ENCODE measurements at regions not wholly inside any gene's neighbourhood (a gene's known extent, or its start where the extent isn't known, plus 50 kb on each side); places are given as distances from the start of the nearest gene placed in this dataset.
"Not testable (repeated sequence)": the region's sequence is repeated elsewhere in the genome, so short reads cannot be mapped to it uniquely, and the experiment has no call there.

DNA sequence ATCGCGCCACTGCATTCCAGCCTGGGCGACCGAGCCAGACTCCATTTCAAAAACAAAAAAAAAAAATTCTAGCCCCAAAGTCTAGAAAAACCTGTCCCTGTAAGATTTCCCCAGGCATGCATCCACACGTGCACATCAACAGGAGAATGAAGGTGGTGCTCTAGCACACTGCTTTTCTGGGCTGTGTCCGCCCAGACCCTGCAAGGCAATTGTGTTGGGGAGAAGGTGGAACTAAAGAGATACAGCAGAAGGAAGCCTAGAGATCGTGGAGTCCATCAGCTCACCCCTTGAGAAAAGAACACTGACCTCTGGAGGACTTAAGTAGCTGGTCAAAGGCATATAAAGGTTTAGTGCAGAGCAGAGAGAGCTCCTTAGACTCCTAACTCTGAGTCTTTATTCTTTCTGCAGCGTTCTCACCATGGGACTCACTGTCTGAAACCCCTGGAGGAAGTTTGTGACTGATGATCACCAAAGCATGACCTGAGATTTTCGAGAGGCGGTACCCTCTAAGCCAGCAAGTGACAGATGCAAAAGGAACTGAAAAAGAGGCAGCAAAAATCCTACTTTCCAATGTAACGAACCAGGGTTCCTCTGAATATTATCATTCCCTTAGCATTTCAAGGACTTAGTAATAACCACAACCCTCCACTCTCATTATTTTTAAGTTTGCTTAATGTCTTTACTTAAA, 179.8 kb downstream of the MEX3B start:
- peak; percentile 35 for DNase-seq (ENCODE audit: low spot score)

DNA sequence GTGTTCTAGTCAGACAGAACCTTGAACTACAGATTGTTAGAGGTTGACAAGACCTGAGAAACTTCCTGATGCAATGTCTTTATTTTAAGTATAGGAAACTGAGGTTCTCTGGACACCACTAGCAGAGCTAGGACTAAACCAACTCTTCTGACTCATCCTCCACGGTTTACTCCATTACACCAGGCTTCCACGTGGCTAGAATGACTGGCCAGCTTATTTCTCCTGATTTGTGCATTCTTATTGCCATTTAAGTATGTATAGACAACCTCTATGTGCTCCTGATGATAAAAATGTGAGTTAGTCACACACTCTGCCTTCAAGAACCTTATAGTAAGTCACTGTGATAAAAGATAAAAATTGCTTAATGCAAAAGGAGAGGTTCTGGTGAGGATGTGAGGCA, 182.7 kb downstream of the MEX3B start:
- no peak for DNase-seq (ENCODE audit: low spot score)

DNA sequence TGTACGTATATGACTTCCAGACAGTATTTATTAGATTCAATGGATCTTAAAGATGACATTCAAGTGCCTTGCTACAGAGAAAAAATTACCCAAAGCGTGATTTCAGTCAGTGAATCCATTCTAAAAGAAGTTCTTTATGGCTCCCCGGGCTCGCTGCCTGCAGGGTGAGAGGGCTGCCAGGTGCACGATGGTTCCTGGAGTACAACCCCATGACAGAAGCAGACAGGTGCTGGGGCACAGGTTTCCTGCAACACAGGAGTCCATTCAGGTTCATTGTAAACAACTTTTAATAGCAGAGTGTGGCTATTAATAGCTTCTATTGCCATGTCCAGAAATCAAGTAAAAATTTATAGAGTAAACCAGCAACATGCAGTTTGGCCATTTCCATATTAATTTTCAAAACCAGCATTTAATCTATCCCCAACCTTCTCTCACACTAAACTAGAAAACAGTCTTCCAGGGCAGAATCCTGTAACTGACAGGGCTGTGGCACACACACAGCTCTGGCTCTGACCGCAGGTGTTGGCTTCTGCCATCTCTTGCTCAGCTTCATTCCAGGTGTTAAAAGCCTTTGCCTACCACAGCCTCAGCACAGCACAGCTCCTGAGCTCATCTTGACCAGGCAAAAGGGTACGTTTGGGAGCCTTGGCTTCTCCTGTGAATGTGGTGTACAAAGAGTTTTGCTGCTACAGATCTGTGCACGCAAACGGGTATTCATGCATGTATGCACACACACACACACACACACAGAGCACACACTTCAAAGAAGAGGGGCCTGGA, 185.9 kb downstream of the MEX3B start:
- DNase-seq (ENCODE audit: low spot score): no peak

DNA sequence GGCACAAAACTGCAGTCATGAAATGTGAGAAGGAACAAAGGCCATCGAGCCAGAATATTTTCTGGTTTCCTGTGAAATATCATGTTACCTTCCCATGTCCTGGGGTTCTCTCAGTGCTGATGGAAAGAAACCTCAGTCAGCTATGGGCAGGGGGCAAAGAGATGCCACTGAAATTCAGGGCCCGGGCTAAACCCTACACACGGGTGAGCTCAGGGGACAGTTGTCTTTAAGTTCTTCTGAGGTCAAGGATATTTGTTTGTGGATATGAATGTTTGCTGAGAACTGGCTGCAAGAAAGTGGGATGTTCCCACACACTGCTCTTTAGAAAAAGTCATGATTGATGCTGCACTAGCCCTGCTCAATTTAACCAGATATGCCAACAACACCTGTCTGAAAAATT, 187.2 kb downstream of the MEX3B start:
- no peak for DNase-seq (ENCODE audit: low spot score)

DNA sequence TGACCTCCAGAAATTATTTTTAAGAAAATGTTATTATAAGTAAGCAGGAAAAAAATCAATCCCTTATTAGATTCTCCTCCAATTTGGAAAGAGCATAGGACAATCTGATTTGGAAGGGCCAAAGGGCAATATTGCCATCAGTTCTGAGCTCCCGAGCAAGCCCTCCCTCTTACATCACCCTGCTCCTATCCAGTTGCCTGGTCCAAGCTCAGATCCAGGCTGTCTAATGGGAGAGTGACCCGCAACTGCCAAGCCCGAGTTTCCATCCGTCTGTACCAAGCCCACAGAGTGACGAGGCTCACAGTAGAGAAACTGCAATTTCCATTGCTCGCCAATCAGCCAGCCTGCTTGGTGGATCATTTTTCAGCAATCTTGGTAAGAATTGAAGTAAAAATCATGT, 187.7 kb downstream of the MEX3B start:
- DNase-seq (ENCODE audit: low spot score): no peak

DNA sequence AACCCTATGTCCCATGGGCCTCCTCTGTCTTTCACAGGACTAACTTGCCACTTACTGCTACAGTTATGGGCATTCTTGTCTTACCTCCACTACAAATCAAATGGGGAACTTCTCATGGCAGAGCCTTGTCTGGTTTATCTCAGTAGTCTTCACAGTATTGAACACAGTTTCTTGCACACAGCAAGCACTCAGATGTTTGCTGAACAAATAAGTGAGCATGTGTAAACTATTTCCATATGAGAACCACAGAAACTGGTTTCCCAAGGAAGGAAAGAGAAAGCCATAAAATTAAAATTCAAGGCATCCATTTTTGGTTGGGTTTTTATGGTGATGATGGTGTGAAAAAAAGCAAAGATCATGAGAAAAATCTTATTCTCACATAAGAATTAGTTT, 189.2 kb downstream of the MEX3B start:
- DNase-seq (ENCODE audit: low spot score): no peak

DNA sequence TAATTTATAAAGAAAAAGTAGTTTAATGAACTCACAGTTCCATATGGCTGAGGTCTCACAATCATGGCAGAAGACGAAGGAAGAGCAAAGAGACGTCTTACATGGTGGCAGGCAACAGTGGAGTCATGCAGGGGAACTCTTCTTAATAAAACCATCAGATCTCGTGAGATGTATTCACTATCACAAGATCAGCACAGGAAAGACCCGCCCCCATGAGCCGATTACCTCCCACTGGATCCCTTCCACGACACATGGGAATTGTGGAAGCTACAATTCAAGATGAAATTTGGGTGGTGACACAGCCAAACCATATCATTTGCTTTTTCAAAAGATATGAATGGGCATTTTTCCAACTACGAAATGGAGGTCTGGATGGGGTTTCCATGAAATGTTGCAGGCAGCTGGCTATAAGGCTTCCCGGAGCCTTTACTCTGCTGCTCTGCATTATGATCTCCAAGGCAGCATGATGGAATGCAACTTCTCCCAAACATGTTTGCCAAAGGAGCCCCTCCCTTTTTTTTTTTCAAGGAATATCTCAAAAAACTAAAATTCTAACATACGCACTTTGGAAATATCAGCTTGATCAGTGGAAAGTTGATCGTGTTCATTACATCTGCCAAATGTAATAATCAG, 189.7 kb downstream of the MEX3B start:
- DNase-seq (ENCODE audit: low spot score): no peak

DNA sequence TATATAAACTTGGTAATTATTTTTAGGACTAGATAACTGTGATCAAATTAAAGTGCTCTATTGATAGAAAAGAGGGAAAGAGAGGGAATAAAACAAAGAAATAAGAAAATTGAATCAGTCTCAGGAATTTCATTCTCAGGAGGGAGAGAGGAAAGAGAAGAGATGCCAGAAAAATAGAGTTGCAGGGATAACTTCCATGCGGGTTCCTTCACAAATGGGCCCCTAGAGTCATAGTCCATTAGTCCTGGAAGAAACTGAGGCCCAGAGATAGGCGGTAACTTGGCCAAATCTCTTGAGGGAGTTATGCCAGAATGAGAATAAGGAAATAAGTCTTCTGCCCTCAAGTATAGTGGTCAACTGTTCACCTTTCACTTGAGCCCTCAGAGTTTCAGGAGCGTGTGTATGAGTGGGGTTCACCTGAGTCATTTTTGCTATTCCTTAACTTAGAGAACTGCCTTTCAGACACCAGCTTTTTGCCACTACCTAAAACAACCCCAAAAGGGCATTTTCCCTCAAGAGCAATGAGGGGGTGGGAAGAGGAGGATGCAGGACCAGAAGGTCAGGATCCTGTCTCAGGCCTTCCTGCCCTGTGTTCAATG, 192.6 kb downstream of the MEX3B start:
- no peak for DNase-seq (ENCODE audit: low spot score)

DNA sequence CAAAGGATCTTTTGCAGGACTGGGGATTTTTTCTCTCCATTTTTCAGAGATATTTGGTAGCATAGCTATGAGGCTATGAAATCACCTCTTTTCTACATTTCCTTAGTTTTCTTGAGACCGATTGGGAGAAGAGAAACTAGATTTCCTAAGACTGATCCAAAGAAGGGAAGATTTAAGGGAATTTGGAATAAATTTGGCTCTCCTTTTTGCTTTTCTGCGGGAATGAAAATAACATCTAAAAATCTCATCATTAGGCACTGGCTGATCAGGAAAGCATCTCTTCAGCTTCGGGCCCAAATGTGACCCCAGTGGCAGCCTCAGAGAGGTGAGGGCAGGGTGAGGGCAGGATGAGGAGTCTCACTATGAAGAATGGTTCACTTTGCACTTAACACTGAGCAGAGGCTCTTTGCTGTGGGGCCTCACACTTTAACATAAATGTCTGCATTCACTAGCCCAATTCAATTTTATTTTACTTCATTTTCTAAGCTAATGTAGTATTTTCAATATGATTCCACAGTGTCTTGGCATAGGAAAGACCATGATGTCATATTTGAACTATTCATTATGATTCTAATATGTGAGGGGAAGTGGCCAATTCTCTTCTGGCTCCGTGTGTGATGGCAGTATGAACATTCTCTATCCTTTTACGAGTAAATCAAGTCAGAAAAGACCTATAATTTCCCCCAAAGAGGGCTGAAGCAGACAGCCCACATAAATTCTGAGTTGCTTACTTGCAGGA, 193.2 kb downstream of the MEX3B start:
- DNase-seq (ENCODE audit: low spot score): no peak

DNA sequence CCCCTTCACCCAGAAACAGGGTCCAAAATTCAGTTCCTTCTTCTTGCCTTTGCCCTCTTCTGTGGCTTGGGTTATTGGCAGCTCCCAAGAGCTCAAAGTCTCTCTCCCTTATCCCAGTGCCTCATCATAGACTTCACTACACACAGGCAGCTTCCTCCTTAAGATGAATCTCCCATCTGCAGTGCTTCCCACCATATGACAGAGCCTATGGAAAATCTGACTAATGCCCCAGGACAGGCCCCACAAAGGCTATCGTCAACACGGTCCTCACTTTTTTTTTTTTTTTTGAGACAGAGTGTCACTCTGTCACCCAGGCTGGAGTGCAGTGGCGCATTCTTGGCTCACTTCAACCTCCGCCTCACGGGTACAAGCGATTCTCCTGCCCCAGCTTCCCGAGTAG, 194.1 kb downstream of the MEX3B start:
- no peak for DNase-seq (ENCODE audit: low spot score)

DNA sequence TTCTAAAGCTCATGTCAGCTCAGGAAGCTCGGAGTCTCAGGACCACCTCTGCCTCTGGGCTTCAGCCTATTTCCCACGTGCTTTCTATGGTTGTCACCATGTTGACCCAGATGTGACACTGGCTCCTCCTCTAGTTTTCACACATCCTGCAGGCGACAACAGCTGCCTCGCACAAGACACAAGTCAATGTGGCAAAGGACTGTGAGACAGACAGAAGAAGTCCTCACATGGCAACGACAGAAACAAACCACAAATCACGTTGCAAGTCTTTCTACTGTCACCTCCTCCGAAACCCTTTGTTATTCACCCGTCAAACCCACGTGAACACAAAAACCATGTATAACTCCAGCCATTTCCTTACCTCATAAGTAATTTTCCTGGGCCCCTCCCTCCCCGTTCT, 194.5 kb downstream of the MEX3B start:
- DNase-seq (ENCODE audit: low spot score): no peak

DNA sequence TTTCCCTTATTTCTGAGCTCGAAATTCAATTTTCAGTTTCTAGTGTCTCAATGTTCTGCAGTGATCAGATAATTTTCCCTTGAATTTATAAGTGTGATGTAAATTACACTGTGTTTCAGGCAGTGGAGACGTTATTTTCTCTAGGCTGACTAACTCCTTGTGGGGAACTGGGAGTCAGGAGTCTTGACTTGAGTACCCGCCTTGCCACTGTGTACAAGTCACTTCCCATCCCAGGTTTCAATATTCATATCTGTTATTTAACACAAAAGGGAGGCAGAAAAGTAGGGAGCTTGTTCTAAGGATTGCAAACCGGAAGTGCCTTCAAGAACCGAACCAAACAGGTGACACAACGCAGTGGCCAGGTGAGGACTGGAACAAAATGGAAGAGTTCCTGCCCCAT, 196.5 kb downstream of the MEX3B start:
- no peak for DNase-seq (ENCODE audit: low spot score)

DNA sequence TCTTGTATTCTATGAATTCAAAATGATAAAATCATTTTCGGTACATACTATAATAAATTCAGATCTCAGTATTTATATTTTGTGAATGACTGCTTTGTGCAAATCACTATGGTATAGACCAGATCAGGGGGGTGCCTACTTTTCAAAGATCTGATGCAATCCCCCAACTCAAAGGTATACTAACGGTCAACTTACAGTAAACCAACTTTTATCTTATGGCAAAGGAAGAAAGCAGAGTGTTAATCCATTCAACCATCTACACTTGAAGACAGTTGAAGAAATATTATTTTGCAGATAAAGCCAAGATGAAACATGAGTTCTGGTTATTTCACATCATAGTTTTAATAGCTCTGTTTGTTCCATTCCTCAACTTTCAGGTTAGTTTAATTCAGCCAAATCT, 197.1 kb downstream of the MEX3B start:
- no peak for DNase-seq (ENCODE audit: low spot score)

DNA sequence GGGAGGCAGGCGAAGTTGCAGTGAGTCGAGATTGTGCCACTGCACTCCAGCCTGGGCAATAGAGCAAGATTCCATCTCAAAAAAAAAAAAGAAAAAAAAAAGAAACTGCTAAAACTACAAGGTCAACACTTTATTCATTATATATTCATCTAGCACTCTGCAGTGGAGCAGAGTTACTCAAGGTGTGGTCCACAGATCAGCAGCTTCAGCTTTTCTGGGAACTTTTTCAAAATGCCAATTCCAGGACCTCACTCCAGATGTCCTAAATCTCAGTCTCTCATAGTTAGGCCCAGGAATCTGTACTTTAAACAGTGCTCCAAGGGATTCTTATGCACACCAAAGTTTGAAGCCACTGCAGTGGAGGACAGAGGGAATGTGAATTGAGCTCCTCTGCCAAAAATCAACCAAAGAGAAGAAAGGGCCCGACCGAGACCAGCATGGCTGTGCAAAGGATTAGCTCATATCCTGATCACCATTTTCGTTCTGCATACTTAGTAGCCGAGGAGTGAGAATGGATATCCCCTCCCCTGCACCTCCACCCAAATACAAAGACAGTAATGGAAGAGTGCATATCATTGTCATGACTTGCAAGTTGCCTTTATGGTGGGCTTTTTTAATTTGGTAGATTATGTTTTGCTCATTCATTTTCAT, 201.9 kb downstream of the MEX3B start:
- no peak for DNase-seq (ENCODE audit: low spot score)

DNA sequence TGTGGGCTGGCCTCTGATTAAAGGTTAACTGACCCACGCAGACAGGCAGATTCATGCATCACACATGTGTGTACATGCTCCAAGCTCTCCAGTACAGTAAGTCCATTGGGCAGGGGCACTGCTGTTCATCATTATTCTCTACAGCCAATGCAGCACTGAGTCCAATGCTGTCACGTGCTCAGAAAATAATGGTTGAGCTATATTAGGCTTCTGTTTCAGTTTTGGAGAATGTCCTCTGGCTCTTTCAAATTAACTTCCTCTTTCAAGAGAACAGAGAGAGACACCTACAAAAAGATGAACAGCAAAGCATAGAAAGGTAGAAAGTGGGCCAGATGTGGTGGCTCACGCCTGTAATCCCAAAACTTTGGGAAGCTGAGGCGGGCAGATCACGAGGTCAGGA, 202.6 kb downstream of the MEX3B start:
- DNase-seq (ENCODE audit: low spot score): no peak

DNA sequence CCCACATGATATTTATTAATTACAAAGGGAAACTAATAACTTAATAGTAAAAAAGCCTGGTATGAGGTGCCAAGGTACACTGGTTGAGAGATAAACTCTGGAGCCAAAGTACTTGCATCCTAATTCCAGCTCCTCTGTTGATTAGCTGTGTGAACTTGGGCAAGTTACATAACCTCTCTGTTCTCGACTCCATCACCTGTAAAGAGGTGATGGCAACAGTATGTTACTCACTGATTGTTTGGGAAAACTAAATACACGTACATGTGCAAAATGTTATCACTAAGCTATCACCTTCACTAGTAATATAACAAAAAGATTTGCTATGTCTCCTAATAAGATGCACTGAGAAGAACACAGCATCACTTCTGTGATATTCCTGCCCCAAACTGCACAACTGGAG, 206.4 kb downstream of the MEX3B start:
- DNase-seq (ENCODE audit: low spot score): no peak

DNA sequence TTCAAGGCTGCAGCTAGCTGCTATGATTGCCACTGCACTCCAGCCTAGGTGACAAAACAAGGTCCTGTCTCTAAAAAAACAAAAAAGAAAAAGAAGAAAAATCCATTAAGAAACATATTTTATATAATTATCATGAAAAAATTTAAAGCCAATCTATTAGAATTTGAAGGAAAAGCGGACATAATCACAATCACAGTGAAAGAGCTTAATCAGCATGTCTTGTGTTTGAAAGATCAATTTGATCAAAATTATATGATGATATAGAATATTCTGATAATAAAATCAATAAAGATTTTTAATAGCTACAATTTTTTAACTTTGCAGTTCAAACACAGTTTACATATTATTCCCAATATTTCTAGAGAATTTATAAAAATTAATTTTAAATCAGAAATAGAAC, 210.1 kb downstream of the MEX3B start:
- no peak for DNase-seq (ENCODE audit: low spot score)

DNA sequence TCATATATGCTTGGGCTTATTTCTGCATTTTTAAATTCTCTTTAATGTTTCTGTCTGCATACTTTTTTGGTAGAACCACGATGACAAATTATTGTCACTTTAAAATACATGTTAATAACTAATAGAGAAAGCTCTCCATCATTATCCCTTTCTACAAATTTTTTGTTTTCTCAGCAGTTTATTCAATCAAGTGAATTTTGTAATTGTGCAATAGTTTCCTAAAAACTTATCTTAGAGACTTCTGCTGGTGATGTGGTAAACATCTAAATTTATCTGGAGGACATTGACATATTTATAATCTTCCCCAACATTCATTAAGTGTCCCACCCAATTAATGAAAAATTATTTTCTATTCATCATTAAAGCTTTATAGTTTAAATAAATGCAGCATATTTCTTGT, 215.3 kb downstream of the MEX3B start:
- DNase-seq (ENCODE audit: low spot score): no peak

DNA sequence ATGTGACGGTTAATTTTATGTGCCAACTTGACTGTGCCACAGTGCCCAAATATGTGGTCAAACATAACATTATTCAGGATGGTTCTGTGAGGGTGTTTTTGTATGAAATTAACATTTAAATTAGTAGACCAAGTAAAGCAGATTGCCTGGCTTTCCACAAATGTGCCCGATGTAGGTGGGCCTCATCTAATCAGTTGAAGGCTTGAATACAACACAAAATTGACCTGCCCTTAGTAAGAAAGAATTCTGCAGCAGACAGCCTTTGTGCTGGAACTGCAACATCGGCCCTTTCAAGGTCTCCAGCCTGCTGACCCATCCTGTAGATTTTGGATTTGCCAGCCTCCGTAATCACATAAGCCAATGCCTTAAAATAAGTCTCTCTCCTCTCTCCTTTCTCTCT, 215.9 kb downstream of the MEX3B start:
- no peak for DNase-seq (ENCODE audit: low spot score)

DNA sequence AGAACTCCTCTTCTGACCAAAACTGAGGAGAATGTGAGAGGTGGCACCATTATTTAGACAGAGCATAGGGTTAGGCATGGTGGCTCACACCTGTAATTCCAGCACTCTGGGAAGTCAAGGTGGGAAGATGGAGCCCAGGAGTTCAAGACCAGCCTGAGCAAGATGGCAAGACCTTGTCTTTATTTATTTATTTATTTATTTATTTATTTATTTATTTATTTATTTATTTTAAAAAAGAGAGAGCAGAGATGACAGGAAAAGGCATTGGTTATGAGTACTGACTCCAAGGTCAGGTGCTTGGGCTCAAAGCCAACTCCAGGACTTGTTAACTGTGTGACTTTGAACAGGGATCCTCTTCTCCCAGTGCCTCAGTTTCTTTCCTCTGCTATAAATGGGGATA, 217.7 kb downstream of the MEX3B start:
- no peak for DNase-seq (ENCODE audit: low spot score)

DNA sequence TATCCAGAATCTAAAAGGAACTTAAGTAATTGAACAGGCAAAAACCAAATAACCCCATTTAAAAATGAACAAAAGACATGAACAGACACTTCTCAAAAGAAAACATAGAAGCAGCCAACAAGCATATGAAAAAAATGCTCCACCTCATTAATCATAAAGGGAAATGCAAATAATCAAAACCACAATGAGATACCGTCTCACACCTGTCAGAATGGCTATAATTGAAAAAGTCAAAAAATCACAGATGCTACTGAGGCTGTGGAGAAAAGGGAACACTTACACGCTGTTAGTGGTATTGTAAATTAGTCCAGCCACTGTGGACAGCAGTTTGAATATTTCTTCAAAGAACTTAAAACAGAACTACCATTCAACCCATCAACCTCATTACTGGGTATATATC, 220.7 kb downstream of the MEX3B start:
- DNase-seq (ENCODE audit: low spot score): no peak

DNA sequence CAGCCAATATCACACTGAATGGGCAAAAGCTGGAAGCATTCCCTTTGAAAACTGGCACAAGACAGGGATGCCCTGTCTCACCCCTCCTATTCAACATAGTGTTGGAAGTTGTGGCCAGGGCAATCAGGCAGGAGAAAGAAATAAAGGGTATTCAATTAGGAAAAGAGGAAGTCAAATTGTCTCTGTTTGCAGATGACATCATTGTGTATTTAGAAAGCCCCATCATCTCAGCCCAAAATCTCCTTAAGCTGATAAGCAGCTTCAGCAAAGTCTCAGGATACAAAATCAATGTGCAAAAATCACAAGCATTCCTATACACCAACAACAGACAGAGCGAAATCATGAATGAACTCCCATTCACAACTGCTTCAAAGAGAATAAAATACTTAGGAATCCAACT, 223.2 kb downstream of the MEX3B start:
- DNase-seq (ENCODE audit: low spot score): not testable (repeated sequence)

Data from germinal center (tissue), 1 donor.